Nephron progenitor cell (in vitro differentiated cells): ENCODE measurements at regions not wholly inside any gene's neighbourhood (a gene's known extent, or its start where the extent isn't known, plus 50 kb on each side); places are given as distances from the start of the nearest gene placed in this dataset.

ENCODE experiments used
- DNase-seq: peaks from one replicate; pipeline ENCODE4 v3.0.0; 2021
- H3K27ac Mint-ChIP-seq: 2 replicates; pipeline ENCODE4 v1.8.0; 2021; ENCODE audit warnings: mild to moderate bottlenecking, moderate library complexity, mixed read lengths
- H3K27me3 Mint-ChIP-seq: 2 replicates; pipeline ENCODE4 v1.8.0; 2021; ENCODE audit warnings: mild to moderate bottlenecking, low read depth, mixed read lengths; ENCODE audit not compliant: poor library complexity
- H3K36me3 Mint-ChIP-seq: 2 replicates; pipeline ENCODE4 v1.8.0; 2021; ENCODE audit warnings: low read depth, mixed read lengths
- H3K4me1 Mint-ChIP-seq: 2 replicates; pipeline ENCODE4 v1.8.0; 2021; ENCODE audit warnings: mixed read lengths
- H3K4me3 Mint-ChIP-seq: 2 replicates; pipeline ENCODE4 v1.8.0; 2021; ENCODE audit warnings: mild to moderate bottlenecking, moderate library complexity, mixed read lengths
- H3K9me3 Mint-ChIP-seq: 2 replicates; pipeline ENCODE4 v1.8.0; 2021; ENCODE audit warnings: mild to moderate bottlenecking, moderate library complexity, mixed read lengths
- TF ChIP-seq, protein P1 (sequence below): fragments of 200-600 bp; sonication (generic); IDR thresholded peaks from 2 replicates; pipeline ENCODE4 v1.5.0; 2021; ENCODE audit warnings: antibody characterized with exemption

GRCh38 chr2:136217996-136218395 lies 100.0 kb upstream of the CXCR4 start:
- Mint-ChIP-seq H3K27ac (no peak overlapping the region), H3K9me3 (peaks cover 12% of the 10 kb centered on the region), H3K27me3 (peaks cover 3% of the 10 kb centered on the region), H3K36me3 (peaks cover 7% of the 10 kb centered on the region), H3K4me3 (no peak overlapping the region), H3K4me1 (peaks cover 59% of the 10 kb centered on the region)
- TF ChIP-seq, protein P1, sequence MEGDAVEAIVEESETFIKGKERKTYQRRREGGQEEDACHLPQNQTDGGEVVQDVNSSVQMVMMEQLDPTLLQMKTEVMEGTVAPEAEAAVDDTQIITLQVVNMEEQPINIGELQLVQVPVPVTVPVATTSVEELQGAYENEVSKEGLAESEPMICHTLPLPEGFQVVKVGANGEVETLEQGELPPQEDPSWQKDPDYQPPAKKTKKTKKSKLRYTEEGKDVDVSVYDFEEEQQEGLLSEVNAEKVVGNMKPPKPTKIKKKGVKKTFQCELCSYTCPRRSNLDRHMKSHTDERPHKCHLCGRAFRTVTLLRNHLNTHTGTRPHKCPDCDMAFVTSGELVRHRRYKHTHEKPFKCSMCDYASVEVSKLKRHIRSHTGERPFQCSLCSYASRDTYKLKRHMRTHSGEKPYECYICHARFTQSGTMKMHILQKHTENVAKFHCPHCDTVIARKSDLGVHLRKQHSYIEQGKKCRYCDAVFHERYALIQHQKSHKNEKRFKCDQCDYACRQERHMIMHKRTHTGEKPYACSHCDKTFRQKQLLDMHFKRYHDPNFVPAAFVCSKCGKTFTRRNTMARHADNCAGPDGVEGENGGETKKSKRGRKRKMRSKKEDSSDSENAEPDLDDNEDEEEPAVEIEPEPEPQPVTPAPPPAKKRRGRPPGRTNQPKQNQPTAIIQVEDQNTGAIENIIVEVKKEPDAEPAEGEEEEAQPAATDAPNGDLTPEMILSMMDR: no peak
- DNase-seq: no peak

GRCh38 chr2:136215908-136216472 lies 98.0 kb upstream of the CXCR4 start:
- Mint-ChIP-seq H3K27me3 (peaks cover 7% of the 10 kb centered on the region), H3K36me3 (peaks cover 7% of the 10 kb centered on the region), H3K27ac (no peak overlapping the region), H3K9me3 (peaks cover 17% of the 10 kb centered on the region), H3K4me3 (no peak overlapping the region), H3K4me1 (peaks cover 43% of the 10 kb centered on the region)
- TF ChIP-seq, protein P1: no peak
- DNase-seq: no peak

GRCh38 chr2:136215449-136215848 lies 97.5 kb upstream of the CXCR4 start:
- DNase-seq: no peak
- no peak overlapping the region for H3K27ac Mint-ChIP-seq
- TF ChIP-seq, protein P1: no peak
- H3K27me3 Mint-ChIP-seq: peaks cover 7% of the 10 kb centered on the region
- peaks cover 38% of the 10 kb centered on the region for H3K4me1 Mint-ChIP-seq
- H3K36me3 Mint-ChIP-seq: peaks cover 11% of the 10 kb centered on the region
- no peak overlapping the region for H3K4me3 Mint-ChIP-seq
- peaks cover 23% of the 10 kb centered on the region for H3K9me3 Mint-ChIP-seq

DNA sequence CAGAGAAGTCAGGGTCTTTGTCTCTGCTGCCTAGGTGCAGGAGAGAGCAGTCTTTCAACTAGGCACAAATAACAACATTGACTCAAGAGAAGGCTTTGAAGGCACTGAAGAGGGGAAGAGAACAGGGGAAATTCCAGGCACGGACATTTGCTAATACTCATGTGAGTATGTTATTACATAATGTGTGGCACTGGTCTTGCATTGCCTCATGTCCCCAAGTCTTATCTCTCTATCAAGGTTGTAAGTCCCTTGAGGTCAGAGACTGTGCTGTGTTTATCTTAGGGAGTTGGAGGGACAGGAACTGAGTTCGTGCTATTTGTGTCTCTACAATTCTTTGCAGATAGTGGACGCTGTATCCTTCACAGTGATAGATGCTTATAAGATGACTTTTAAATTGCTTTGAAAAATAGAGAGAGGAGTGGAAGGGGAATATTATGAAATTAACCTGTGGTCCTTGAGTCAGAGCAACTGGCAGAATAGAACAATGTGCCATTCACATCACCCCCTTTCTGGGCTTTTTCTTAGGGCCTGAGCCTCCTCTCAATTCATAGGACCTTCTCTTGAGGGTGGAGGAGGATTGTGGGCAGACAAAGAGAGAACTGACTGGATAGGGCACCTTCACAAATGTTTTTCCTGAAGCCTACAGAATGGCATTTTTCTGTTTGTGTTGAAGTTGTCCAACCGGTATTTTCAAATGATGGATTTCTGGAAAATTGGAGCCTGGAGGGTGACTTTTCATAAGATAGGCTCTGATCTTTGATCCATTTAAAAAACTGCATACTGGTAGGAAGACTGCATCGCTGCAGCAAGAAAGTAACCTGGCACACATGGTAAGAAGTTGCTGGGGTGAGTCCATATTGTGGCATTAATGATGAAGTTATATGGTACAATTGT lies 96.6 kb upstream of the CXCR4 start:
- no peak for DNase-seq
- H3K4me1 Mint-ChIP-seq: peaks cover 29% of the 10 kb centered on the region
- H3K27me3 Mint-ChIP-seq: peaks cover 7% of the 10 kb centered on the region
- no peak overlapping the region for H3K27ac Mint-ChIP-seq
- peaks cover 31% of the 10 kb centered on the region for H3K9me3 Mint-ChIP-seq
- TF ChIP-seq, protein P1: no peak
- no peak overlapping the region for H3K4me3 Mint-ChIP-seq
- peaks cover 18% of the 10 kb centered on the region for H3K36me3 Mint-ChIP-seq

DNA sequence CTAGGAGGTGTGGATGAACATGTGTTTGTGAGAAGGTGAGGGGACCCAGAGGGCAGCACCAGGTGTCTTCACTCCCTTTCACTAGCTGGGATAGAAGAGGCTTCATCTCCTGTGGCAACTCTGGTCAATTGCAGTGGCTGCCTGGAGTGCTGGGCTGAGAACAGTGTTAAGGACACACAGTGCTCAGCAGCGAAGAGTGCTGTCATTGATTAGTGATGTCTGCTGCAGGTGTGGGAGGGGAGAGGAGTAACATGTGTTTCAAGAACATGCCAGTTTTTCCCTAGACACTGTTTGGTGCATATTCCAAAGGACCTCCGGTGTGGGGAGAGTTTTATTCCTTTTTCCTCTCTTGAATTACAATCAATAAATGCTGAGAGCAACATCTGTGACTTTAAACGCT lies 95.9 kb upstream of the CXCR4 start:
- H3K4me3 Mint-ChIP-seq: no peak overlapping the region
- H3K27me3 Mint-ChIP-seq: peaks cover 7% of the 10 kb centered on the region
- H3K36me3 Mint-ChIP-seq: peaks cover 24% of the 10 kb centered on the region
- H3K9me3 Mint-ChIP-seq: peaks cover 39% of the 10 kb centered on the region
- H3K4me1 Mint-ChIP-seq: peaks cover 28% of the 10 kb centered on the region
- TF ChIP-seq, protein P1: no peak
- no peak overlapping the region for H3K27ac Mint-ChIP-seq
- no peak for DNase-seq
